WERI-Rb-1 (cell line): ENCODE measurements at regions not wholly inside any gene's neighbourhood (a gene's known extent, or its start where the extent isn't known, plus 50 kb on each side); places are given as distances from the start of the nearest gene placed in this dataset.

ENCODE experiments used
- DNase-seq: peaks from one replicate; pipeline ENCODE4 v3.0.0-alpha.2; 2020
- H3K27ac ChIP-seq: fragments of 250-450 bp; sonication (Bioruptor Pico); 2 replicates; pipeline ENCODE4 v1.5.1; 2020; ENCODE audit warnings: mild to moderate bottlenecking, moderate library complexity
- H3K27me3 ChIP-seq: fragments of 250-450 bp; sonication (Bioruptor Pico); 2 replicates; pipeline ENCODE4 v1.5.1; 2021; ENCODE audit warnings: mild to moderate bottlenecking, low read depth, moderate library complexity; ENCODE audit not compliant: insufficient read depth, severe bottlenecking
- H3K36me3 ChIP-seq: fragments of 250-450 bp; sonication (Bioruptor Pico); 2 replicates; pipeline ENCODE4 v1.5.1; 2020; ENCODE audit warnings: mild to moderate bottlenecking, moderate library complexity
- H3K4me3 ChIP-seq: 2 replicates; pipeline ENCODE4 v1.5.1; 2011; ENCODE audit warnings: low read depth, mild to moderate bottlenecking, control low read depth, low read length
- H3K9me3 ChIP-seq: fragments of 250-450 bp; sonication (Bioruptor Pico); 2 replicates; pipeline ENCODE4 v1.5.1; 2021; ENCODE audit warnings: mild to moderate bottlenecking, moderate library complexity; ENCODE audit not compliant: severe bottlenecking
- CTCF ChIP-seq: IDR thresholded peaks from 2 replicates; pipeline ENCODE4 v1.5.1; 2011; ENCODE audit warnings: low read depth, mild to moderate bottlenecking, control low read depth, inconsistent platforms, low read length

DNA sequence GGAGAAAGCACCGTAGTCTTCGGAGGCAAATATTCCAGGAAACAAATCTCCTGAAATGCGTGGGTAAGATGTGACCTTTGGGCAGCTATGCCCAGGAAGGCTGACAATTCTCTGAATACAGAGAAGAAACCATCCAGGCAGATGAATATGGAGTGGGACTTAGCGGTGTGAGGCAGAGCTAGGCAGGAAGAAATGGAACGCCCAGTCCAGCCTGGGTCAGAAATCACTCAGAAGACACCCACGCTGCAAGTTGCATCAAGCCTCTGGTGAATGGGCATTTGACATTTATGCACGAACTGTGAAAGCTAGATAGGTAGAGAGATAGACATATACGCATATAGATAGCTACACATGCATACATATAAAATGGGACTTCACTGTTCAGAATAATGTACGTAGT lies 498.5 kb downstream of the QKI start:
- Histone ChIP-seq H3K27me3 (no peaks in the 10 kb centered on the region), H3K9me3 (no peaks in the 10 kb centered on the region), H3K27ac (no peak overlapping the region), H3K36me3 (no peaks in the 10 kb centered on the region), H3K4me3 (no peak overlapping the region)
- no peak for TF ChIP-seq CTCF
- DNase-seq: no peak

GRCh38 chr6:163906006-163906710 lies 491.6 kb downstream of the QKI start:
- Histone ChIP-seq H3K9me3 (no peaks in the 10 kb centered on the region), H3K36me3 (no peaks in the 10 kb centered on the region), H3K4me3 (no peak overlapping the region), H3K27ac (no peak overlapping the region), H3K27me3 (no peaks in the 10 kb centered on the region)
- DNase-seq: no peak
- no peak for TF ChIP-seq CTCF

DNA sequence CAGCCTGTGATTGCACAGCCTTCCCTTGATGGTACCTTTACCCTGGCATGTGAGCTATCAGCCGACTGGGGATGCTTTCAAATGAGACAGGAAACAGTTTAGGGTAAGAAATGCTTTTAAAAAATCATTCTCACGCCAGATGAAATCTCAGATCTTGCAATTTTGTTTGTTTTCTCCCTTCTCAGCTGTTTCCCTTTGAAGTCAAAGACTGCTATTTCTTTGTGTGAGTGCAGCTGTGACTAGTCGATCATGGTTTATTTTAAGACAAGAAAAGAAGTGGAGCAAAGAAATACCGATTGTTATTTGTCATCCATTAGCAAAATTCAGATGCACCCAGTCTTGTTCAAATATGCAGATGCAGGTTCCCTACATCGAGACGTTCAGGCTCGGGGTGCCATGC lies 489.7 kb downstream of the QKI start:
- Histone ChIP-seq H3K36me3 (no peaks in the 10 kb centered on the region), H3K9me3 (no peaks in the 10 kb centered on the region), H3K27me3 (no peaks in the 10 kb centered on the region), H3K4me3 (no peak overlapping the region), H3K27ac (no peak overlapping the region)
- no peak for TF ChIP-seq CTCF
- no peak for DNase-seq

DNA sequence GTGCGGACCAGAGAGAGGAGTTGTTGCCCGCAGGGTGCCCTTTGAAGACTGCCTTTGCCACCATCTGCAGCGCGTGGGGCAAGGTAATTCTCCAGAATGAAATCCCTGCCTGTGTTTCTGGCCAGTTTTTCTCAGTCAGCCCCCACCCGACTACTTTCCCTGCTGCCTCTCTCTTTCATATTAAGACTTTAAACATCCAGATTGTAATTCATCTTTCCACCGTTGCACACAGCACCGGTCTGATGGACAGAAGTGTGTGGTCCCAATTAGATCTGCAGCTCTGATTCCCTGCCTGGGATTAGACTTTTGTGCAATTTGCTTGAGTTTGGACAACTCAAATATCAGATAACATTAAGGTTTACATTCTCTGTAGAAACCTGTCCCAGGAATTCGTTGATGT lies 489.0 kb downstream of the QKI start:
- H3K27ac ChIP-seq: no peak overlapping the region

GRCh38 chr6:163902993-163903392 lies 488.5 kb downstream of the QKI start:
- Histone ChIP-seq H3K36me3 (no peaks in the 10 kb centered on the region), H3K4me3 (no peak overlapping the region), H3K27me3 (no peaks in the 10 kb centered on the region), H3K27ac (no peak overlapping the region), H3K9me3 (no peaks in the 10 kb centered on the region)
- 0 out of 2 replicates have a peak, but pooled peaks have one; percentile 13 for TF ChIP-seq CTCF
- peak; percentile 21 for DNase-seq

More for the DNA sequence above, 489.0 kb downstream of the QKI start:
- Histone ChIP-seq H3K36me3 (no peaks in the 10 kb centered on the region), H3K9me3 (no peaks in the 10 kb centered on the region), H3K4me3 (no peak overlapping the region), H3K27me3 (no peaks in the 10 kb centered on the region)
- no peak for DNase-seq
- TF ChIP-seq CTCF: no peak

DNA sequence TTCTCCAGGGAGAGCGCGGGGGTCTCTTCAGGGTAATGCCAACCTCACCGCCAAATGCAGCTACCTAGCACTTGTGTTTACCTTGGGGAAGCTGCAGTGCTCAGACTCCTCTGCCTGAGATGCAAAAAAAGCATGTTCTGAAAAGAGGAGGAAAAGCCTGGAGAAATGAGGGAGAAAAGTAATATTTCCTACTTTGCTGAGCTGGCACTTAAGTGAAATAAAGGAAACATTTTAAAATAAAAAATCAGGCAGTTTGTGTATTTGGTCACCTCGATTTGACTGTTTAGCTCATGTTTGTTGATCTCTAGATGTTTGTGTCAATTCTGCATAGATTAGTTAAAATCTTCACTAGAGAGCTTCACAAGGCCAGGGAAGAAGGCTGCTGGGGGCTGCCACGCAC lies 487.2 kb downstream of the QKI start:
- Histone ChIP-seq H3K9me3 (no peaks in the 10 kb centered on the region), H3K36me3 (no peaks in the 10 kb centered on the region), H3K27ac (no peak overlapping the region), H3K4me3 (no peak overlapping the region), H3K27me3 (no peaks in the 10 kb centered on the region)
- TF ChIP-seq CTCF: no peak
- no peak for DNase-seq
